Smooth muscle cell (in vitro differentiated cells): ENCODE measurements at regions not wholly inside any gene's neighbourhood (a gene's known extent, or its start where the extent isn't known, plus 50 kb on each side); places are given as distances from the start of the nearest gene placed in this dataset.

Experiments used
- DNase-seq: peaks from one replicate; lab custom pipeline; 2025; ENCODE audit not compliant: unreplicated experiment; lab: John Stamatoyannopoulos, UW
- H2AFZ ChIP-seq: fragments of 200-600 bp; sonication (generic); 2 replicates; pipeline ENCODE4 v1.6.0; 2016; ENCODE audit warnings: antibody characterized with exemption, low read depth, mild to moderate bottlenecking
- H3F3A ChIP-seq: fragments of 200-600 bp; sonication (generic); 2 replicates; pipeline ENCODE4 v1.6.0; 2017; ENCODE audit warnings: antibody characterized with exemption, low read depth
- H3K27ac ChIP-seq: fragments of 200-600 bp; sonication (generic); 2 replicates; pipeline ENCODE4 v1.5.1; 2016; ENCODE audit warnings: low read depth, mild to moderate bottlenecking
- H3K27me3 ChIP-seq: fragments of 200-600 bp; sonication (generic); 2 replicates; pipeline ENCODE4 v1.6.1; 2016; ENCODE audit warnings: low read depth, mild to moderate bottlenecking
- H3K36me3 ChIP-seq: fragments of 200-600 bp; sonication (generic); 2 replicates; pipeline ENCODE4 v1.5.1; 2016; ENCODE audit warnings: low read depth
- H3K4me1 ChIP-seq: fragments of 200-600 bp; sonication (generic); 2 replicates; pipeline ENCODE4 v1.5.1; 2016; ENCODE audit warnings: low read depth
- H3K4me2 ChIP-seq: fragments of 200-600 bp; sonication (generic); 2 replicates; pipeline ENCODE4 v1.6.0; 2016; ENCODE audit warnings: mild to moderate bottlenecking
- H3K4me3 ChIP-seq: fragments of 200-600 bp; sonication (generic); 2 replicates; pipeline ENCODE4 v1.5.1; 2016; ENCODE audit warnings: mild to moderate bottlenecking
- H3K79me2 ChIP-seq: fragments of 200-600 bp; sonication (generic); 2 replicates; pipeline ENCODE4 v1.6.0; 2016; ENCODE audit warnings: low read depth, mild to moderate bottlenecking
- H3K9ac ChIP-seq: fragments of 200-600 bp; sonication (generic); 2 replicates; pipeline ENCODE4 v1.6.0; 2016; ENCODE audit warnings: low read depth
- H3K9me3 ChIP-seq: fragments of 200-600 bp; sonication (generic); replicated peaks from 2 replicates; pipeline ENCODE4 v1.5.1; 2016; ENCODE audit warnings: low read depth
- H4K20me1 ChIP-seq: fragments of 200-600 bp; sonication (generic); 2 replicates; pipeline ENCODE4 v1.6.0; 2016; ENCODE audit warnings: low read depth
- CTCF ChIP-seq: fragments of 200-600 bp; sonication (generic); IDR thresholded peaks from 2 replicates; pipeline ENCODE4 v1.5.1; 2017; ENCODE audit warnings: borderline replicate concordance, mild to moderate bottlenecking, antibody characterized with exemption; ENCODE audit not compliant: insufficient read depth, poor library complexity, severe bottlenecking
- WGBS: methylation state at CpG from one replicate; pipeline ENCODE4 v1.1.7; 2016; ENCODE audit warnings: low lambda C conversion rate; 5-methylcytosine and 5-hydroxymethylcytosine counted together

GRCh38 chr1:242877743-242878142, 353.2 kb upstream of the PLD5 start:
- Histone ChIP-seq H4K20me1 (no peaks in the 10 kb centered on the region), H2AFZ (no peak overlapping the region), H3K27ac (no peak overlapping the region), H3K4me2 (no peak overlapping the region), H3K79me2 (no peaks in the 10 kb centered on the region), H3K27me3 (no peaks in the 10 kb centered on the region), H3K9ac (no peak overlapping the region), H3K9me3 (no peaks in the 10 kb centered on the region), H3F3A (no peaks in the 10 kb centered on the region), H3K4me3 (no peak overlapping the region), H3K4me1 (no peaks in the 10 kb centered on the region), H3K36me3 (no peaks in the 10 kb centered on the region)
- no peak for DNase-seq
- no peak for TF ChIP-seq CTCF

- H4K20me1 ChIP-seq: no peaks in the 10 kb centered on the region
- no peak for DNase-seq
- H3K4me2 ChIP-seq: no peak overlapping the region
- H3F3A ChIP-seq: no peaks in the 10 kb centered on the region
- TF ChIP-seq CTCF: no peak
- H3K27me3 ChIP-seq: no peaks in the 10 kb centered on the region
- no peak overlapping the region for H3K4me3 ChIP-seq
- no peak overlapping the region for H2AFZ ChIP-seq
- no peaks in the 10 kb centered on the region for H3K79me2 ChIP-seq
- 77% methylated on average over 2 of the region's 2 CpGs for WGBS
- H3K9me3 ChIP-seq: no peaks in the 10 kb centered on the region
- no peak overlapping the region for H3K9ac ChIP-seq
- H3K36me3 ChIP-seq: no peaks in the 10 kb centered on the region
- H3K4me1 ChIP-seq: no peaks in the 10 kb centered on the region
- no peak overlapping the region for H3K27ac ChIP-seq
These were observed 352.7 kb upstream of the PLD5 start for GRCh38 chr1:242877229-242877628.

DNA sequence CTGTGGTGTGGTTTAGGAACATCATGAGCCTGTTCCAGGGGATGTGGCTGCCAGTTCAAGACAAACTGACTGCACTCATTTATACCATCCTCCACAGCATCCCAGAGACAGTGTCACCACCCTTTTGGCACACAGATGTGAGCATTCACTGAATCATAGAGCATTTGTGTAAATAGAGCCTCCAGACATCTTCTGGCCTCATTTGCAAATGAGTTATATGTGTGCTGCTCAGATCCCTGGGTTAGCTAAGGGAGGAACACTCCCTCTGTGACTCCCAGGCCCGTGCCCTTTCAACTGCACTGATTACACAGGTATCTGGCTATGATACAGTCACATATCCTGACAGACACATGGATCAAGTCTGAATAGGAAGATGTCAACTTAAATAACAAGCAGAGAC, 351.5 kb upstream of the PLD5 start:
- DNase-seq: no peak
- H3K27ac ChIP-seq: no peak overlapping the region
- H3K79me2 ChIP-seq: no peaks in the 10 kb centered on the region
- TF ChIP-seq CTCF: no peak
- no peaks in the 10 kb centered on the region for H3K36me3 ChIP-seq
- H3K27me3 ChIP-seq: no peaks in the 10 kb centered on the region
- no peak overlapping the region for H2AFZ ChIP-seq
- no peak overlapping the region for H3K4me2 ChIP-seq
- no peaks in the 10 kb centered on the region for H3K9me3 ChIP-seq
- WGBS: 52% methylated on average over 1 of the region's 1 CpG
- H3K9ac ChIP-seq: no peak overlapping the region
- H3K4me1 ChIP-seq: no peaks in the 10 kb centered on the region
- H3K4me3 ChIP-seq: no peak overlapping the region
- H3F3A ChIP-seq: no peaks in the 10 kb centered on the region
- H4K20me1 ChIP-seq: no peaks in the 10 kb centered on the region

DNA sequence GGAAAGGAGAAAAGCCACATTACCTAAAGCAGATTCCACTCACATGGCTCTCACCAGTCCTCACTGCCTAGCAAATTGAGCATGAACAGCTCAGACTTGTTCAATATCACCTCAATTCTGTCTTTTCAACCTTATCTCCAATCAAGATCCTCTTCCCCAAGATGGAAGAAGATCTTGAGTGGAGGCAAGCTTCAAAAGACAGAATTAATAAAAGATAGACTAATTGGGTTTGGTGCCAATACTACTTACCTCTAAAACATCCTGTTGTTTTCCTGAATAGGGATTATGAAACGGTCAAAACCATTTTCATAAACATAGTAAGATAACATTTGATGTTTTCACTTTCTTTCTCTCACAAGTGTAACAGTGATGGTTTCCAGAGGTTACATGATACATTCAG, 349.2 kb upstream of the PLD5 start:
- Histone ChIP-seq H3K27ac (no peak overlapping the region), H4K20me1 (no peaks in the 10 kb centered on the region), H3K27me3 (no peaks in the 10 kb centered on the region), H3K4me3 (no peak overlapping the region), H3K79me2 (no peaks in the 10 kb centered on the region), H3K4me1 (no peaks in the 10 kb centered on the region), H2AFZ (no peak overlapping the region), H3F3A (no peaks in the 10 kb centered on the region), H3K9ac (no peak overlapping the region), H3K36me3 (no peaks in the 10 kb centered on the region), H3K9me3 (no peaks in the 10 kb centered on the region), H3K4me2 (no peak overlapping the region)
- no peak for TF ChIP-seq CTCF
- DNase-seq: no peak
- whole genome bisulfite sequencing: 58% methylated on average over 1 of the region's 1 CpG
